OCI-LY1 (cell line): ENCODE measurements at regions not wholly inside any gene's neighbourhood (a gene's known extent, or its start where the extent isn't known, plus 50 kb on each side); places are given as distances from the start of the nearest gene placed in this dataset.

Experiments used
- CTCF ChIP-seq: fragments of 200-600 bp; sonication (generic), shearing (Covaris generic); IDR thresholded peaks from 2 replicates; pipeline ENCODE4 v1.5.1; 2017; ENCODE audit warnings: mild to moderate bottlenecking, antibody characterized with exemption, low read length, moderate library complexity, mixed read lengths
- EZH2 ChIP-seq: fragments of 200-600 bp; sonication (generic), shearing (Covaris generic); IDR thresholded peaks from 2 replicates; pipeline ENCODE4 v1.8.0; 2017; ENCODE audit warnings: borderline replicate concordance, mixed run types, mild to moderate bottlenecking, antibody characterized with exemption, low read length, moderate library complexity, mixed read lengths

- TF ChIP-seq CTCF (no peak), EZH2 (no peak)
Measured at GRCh38 chr2:217157581-217157980, 297.7 kb upstream of the TNP1 start.
